GM19193 (cell line): ENCODE measurements at regions not wholly inside any gene's neighbourhood (a gene's known extent, or its start where the extent isn't known, plus 50 kb on each side); places are given as distances from the start of the nearest gene placed in this dataset.

Source experiments
- POLR2A ChIP-seq: IDR thresholded peaks from 4 replicates; pipeline ENCODE4 v1.6.1; 2011; ENCODE audit not compliant: insufficient read depth, insufficient read length; ENCODE audit errors: extremely low read depth

DNA sequence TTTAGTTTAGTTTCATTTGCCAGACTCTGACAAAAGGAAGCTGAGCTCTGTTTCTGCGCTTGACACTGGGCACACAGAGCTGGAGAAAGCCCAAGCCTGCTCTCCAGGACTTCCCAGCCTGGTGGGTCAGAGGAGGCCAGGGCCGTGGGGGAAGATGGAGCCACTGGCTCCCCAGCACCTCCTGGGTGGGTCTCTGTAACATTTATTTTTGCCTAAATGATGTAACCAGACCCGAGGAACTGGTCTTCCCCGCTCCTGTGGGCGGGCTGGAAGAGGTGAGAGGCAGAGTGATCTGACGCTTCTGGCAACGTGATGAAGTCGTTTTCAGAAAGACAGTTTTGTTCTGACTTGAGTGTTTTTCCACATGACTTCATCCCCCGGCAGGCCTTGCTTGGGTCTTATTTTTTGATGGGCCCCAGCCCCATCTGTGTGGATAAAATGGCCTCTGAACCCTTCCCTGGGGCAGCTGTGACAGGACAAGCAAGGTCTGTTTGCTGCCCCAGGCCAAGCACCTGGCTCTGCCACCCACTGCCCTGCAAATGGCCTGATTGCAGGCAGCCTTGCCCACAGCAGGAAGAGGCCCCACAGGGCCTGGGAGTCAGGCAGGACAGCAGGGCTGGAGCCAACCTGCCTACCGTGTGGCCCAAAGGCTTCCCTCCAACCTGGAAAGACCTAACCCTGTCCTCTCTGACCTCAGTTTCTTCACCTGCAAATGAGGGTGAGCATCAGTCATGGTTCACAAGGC lies 304.9 kb upstream of the ZMIZ1 start:
- no peak for TF ChIP-seq POLR2A

DNA sequence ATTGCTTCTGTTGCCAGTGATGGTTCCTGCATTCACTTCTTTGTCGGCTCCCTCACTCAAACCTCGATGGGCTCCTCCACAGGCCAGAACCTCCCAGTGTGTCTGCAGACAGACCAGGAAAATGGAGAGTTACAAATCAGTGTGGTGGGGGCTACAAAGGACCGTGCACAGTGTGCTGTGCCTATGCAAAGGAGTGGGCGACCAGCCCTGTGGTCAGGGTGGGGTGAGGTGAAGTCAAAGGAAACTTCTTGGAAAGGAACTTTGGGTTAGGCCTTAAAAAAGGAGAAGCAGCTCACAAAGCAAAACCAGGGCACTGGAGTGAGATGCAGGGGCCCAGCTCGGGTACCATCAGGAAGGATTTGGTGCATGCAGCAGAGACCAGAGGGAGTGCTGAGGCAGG lies 304.3 kb upstream of the ZMIZ1 start:
- no peak for TF ChIP-seq POLR2A

DNA sequence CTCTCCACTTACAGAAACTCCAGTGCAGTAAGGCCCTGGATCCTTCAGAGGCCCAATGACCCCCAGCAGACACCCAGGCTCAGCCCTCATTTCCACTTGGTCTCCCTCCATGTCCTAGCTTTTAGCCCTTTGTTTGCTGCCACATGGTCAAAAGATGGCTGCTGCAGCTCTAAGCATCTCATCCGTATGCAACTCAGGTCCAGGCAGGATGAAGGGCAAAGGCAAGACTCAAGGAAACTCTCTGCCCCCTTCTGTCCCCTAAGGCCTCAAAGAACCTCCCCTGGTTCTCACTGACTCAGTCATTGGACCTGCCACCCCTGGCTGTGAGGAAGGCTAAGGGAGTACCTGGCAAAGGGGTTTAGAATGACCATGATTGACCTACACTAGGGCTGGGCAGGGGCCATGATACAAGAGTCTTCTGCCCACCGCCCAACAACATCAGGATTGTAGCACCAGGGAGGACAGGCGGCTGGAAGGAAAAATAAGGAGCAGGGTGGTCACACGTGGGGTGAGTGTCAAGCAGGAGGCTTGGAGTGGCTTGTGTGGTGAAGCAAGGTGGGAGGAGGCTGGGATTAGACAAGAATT lies 303.8 kb upstream of the ZMIZ1 start:
- TF ChIP-seq POLR2A: no peak

DNA sequence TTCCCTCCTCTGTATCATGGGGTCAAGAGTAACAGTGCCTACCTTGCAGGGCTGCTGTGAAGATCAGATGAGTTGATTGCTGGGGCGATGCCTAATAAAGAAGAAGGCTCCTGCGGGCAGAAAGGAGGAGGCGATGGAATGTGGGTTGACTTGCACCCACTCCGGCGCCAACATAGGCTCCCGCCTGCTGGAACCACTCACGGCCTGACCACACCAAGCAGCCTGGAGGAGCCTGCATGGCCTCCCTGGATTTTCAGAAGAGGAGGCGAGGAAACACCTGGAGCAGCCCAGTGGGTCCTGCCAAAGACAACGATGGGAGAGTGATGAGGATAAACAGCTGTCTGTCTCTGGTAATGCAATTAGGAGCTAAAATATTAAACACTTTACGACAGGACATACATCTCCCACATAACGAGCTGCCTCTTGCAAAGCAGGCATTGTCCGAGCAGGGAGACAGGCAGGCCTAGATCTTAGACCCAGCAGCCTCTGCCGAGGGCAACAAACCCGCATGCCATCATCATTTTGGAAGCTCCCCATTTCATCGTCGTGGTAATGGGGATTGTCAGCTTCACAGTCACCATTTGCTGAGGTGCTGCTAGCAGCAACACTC lies 302.9 kb upstream of the ZMIZ1 start:
- TF ChIP-seq POLR2A: no peak

DNA sequence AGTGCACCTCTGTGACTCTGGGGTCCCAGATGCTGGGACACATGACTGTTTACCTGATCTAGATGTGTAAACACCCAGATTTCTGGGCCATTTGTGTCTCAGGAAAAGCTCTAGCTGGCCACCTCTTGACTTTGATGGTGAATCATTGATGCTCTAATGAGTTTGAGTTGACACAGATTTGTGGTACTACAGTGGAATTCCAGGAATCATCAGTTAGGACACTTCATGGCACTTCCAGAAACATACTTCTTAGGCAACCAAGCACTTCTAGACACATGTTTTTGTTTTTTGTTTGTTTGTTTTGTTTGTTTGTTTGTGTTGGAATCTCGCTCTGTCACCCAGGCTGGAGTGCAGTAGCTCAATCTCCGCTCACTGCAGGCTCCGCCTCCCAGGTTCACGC lies 302.2 kb upstream of the ZMIZ1 start:
- no peak for TF ChIP-seq POLR2A

DNA sequence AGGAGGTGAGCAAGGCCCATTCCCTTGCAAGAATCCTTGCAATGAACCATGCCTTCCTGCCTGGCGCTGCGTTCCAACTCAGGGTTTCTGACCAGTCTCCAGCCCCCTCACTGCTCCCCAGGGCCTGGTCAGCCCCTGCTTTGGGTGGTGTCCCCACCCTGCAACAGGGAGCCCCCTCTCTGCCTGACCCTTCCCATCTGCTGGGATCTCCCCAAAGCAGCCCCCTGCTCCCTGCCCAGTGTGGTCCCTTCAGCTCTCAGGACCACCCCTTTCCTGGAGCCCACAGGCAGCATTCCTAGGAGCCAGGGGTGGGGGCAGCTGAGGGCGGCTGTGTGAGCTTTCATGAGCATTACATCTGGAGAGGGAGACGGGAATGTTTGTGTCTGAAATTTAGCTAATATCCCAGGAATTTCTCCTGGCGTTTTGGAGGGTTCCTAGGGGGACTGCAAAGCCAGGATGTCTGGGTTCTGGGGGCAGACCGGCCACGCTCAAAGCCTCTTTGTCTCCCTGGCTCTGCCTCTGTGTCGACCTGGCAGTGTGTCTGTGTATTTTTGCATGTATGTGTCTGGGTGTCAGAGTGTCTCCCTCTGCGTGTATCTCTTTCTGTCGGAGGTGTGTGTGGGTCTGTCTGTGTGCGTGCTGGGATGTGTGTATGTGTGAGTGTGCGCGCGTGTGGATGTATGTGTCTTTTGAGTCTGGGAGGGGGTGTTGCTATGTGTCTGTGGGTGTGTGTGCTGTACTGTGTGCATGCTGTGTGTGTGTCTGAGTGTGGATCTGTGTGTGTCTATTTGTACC lies 300.5 kb upstream of the ZMIZ1 start:
- TF ChIP-seq POLR2A: no peak

DNA sequence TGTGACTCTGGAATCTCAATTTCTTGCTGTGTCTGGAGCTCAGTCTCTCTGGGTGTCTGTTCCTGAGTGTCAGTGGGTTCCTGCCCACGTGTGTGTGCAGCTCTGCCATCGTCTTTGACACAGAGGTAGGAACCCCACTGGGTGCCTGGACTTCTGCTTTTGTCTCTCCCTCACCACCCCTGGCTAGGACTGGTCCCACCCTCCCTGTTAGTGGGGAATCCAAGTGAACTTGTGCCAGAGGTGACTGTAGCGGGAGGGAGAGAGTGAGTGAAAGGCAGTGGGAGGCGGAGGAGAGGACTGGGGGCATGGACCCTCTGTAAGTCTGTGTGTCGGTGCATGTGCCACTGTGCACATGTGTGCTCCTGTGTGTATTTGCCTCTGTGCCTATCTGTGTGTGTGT lies 299.9 kb upstream of the ZMIZ1 start:
- TF ChIP-seq POLR2A: no peak

DNA sequence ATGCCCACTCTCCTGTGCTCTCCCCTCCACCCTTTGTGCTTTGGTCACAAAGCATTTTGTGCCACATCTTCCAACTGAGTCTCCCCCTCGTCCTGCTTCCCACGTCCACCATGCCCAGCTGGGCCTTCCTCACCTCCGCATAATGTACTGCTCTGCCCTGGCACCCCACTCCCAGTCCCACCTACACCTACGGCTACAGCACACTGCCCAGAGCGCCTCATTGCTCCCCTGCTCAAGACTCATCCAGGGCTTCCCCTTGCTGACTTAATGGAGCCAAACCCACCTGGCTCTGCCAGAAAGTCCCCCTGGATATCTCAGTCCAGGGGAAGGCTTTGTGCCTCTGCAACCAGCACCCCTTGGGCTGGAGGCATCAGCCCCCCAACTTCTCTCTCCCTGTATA lies 299.2 kb upstream of the ZMIZ1 start:
- no peak for TF ChIP-seq POLR2A

DNA sequence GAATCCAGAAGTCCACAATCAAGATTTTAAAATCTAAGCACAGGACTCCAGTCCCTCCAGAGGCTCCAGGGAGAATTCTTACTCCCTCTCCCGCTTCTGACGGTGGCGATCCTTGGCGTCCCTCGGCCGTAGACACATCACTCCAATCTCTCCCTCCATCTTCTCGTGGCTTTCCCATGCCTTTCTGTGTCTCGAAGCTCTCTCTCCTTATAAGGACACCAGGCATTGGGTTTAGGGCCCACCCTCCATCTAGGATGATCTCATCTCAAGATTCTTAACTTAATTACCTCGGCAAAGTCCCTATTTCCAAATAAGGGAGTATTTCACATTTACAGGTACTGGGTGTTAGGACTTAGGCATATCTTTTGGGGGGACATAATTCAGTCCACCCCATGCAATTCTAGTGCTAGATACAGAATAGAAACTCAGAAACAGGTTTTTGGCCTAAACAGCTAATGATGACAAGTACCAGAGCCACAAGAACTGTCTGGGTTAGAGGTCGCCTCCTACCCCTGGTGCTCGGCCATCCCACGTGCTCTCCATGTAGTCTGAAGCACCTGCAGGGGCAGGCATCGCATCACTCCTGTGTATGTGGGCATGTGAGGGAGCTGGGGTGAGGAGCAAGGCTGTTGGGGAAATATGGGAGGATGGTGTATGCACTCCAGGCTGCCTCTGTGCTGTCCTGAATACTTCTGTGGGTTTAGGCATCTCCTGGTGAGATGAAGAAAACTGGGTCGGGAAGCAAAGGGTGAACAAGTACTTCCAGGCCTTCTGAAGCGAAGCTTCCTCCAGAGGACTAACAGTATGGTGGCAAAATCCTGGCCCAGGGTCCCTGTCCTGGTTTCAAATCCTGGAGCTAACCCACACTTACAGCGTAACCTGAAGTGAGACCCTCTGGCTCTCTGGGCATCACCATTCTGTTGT lies 298.3 kb upstream of the ZMIZ1 start:
- no peak for TF ChIP-seq POLR2A

DNA sequence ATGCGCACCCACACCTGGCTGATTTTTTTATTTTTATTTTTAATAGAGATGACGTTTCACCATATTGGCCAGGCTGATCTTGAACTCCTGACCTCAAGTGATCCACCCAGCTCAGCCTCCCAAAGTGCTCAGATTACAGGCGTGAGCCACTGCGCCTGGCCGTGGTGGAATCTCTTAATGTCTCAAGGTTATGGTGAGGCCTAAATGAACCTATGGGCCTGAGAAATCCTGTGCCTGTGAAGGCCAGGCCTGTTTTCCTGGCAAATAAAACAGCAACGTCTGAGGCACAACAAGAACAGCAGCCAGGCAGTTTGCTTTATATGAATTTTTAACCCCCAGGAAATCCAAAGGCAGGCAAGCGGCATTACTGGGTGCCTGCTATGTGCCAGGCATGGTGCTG lies 297.5 kb upstream of the ZMIZ1 start:
- no peak for TF ChIP-seq POLR2A

DNA sequence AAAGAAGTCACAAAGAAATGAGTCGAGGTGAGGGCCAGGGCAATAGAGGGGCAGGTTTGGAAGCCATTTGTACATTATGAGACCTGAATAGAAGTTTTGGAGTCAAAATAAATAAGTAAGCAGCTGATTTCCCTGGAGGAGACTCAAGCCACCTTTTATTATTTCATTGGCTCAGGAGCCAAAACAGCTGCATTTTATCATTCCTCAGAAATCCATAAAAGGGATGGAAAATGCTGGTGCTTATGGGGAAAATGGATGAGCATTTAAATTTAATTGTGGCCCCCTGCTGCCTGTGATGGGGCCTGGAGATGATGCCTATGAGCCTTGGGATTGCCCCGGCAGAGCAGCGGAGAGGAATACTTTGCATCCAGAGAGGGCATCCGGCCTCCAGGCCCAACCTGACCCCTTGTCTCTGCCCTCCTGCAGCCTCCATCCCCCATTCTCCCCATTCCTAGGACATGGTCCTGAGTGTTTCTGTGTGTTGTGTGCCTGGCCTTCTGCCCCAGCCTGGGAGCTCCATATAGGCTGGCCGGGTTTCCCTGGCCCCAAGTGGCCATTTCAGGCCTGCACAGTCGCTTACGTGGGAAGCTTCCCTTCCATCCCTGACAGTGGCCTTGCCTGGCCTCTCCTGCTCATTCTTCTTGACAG lies 296.8 kb upstream of the ZMIZ1 start:
- no peak for TF ChIP-seq POLR2A

DNA sequence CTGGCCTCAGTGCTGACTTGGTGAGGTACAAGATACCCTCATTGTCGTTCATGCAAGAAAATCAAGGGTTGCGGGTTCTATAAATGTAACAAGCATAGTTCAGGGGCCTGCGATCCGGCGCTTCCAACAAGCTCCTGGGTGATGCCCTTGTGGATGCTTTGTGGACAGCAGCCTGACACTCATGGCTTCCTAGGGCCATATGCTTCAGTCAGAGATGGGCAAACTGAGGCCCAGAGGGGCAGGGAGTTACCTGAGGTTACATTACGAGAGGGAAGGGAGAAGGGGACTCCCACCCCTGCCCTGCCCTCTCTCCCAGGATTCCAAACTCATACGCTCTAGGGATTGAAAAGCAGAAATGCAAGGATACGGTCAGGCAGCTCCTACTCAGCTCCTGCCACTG lies 296.3 kb upstream of the ZMIZ1 start:
- no peak for TF ChIP-seq POLR2A

DNA sequence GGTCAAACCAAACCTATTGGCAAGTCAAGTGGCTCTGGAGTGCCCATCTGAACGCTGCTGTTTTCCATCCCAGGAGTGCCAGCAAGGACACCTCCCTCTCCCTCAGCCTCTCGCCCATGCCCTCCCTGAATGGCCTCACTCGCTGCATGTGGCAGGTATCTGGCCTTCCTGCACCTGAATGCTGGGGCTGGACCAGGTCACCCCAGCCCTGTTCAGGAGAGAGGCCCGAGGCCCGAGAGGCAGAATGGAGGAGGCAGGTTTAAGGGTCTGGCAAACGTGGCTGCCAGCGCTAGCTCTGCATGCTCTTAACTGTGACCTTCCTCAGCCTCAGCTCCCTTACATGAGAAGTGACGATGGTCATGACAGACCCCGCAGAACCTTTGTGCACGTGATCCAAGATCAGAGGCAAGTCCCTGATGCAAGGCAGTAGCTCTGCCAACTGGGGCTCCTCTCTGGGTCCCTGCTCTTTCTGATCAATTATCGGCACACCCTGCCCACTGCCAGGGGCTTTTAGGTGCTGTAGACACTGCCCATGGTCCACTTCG lies 295.7 kb upstream of the ZMIZ1 start:
- no peak for TF ChIP-seq POLR2A

DNA sequence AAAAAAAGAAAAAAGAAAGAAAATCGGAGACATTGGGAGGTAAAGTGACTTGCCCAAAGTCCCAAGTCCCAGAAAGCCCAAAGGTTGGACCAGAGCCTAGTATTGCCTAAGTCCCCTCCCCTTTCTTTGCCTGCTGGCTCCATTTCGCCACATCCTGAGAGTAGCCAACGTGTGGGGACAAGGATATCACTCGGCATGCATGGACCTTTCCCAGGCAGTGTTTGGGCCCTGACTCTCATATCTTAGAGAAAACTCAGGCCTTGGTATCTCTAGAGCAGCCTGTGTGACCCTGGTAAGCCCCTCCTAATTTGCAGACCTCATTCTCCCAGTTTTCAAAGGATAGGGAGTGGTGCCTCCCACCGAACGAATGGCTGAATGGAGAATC lies 294.2 kb upstream of the ZMIZ1 start:
- TF ChIP-seq POLR2A: no peak
